Parathyroid adenoma (tissue), 2 donors: ENCODE measurements at regions not wholly inside any gene's neighbourhood (a gene's known extent, or its start where the extent isn't known, plus 50 kb on each side); places are given as distances from the start of the nearest gene placed in this dataset.

ENCODE experiments used
- H2AFZ ChIP-seq: fragments of 300-600 bp; sonication (generic); one replicate; pipeline ENCODE4 v1.7.0; 2017; ENCODE audit warnings: antibody characterized with exemption, mild to moderate bottlenecking
- H3K27ac ChIP-seq: fragments of 300-600 bp; sonication (generic); one replicate; pipeline ENCODE4 v1.7.0; 2017
- H3K27me3 ChIP-seq: fragments of 300-600 bp; sonication (generic); one replicate; pipeline ENCODE4 v1.7.0; 2017; ENCODE audit warnings: low read length; ENCODE audit not compliant: control insufficient read depth, insufficient read depth
- H3K36me3 ChIP-seq: fragments of 300-600 bp; sonication (generic); one replicate; pipeline ENCODE4 v1.7.0; 2017; ENCODE audit warnings: low read length; ENCODE audit not compliant: control insufficient read depth, insufficient read depth
- H3K4me1 ChIP-seq: fragments of 300-600 bp; sonication (generic); one replicate; pipeline ENCODE4 v1.7.0; 2017; ENCODE audit warnings: control low read depth
- H3K4me2 ChIP-seq: fragments of 300-600 bp; sonication (generic); one replicate; pipeline ENCODE4 v1.7.0; 2017; ENCODE audit warnings: low read length
- H3K4me3 ChIP-seq: fragments of 300-600 bp; sonication (generic); one replicate; pipeline ENCODE4 v1.7.0; 2017; ENCODE audit warnings: low read depth, low read length
- H3K79me2 ChIP-seq: fragments of 300-600 bp; sonication (generic); one replicate; pipeline ENCODE4 v1.7.0; 2017; ENCODE audit warnings: control low read depth
- H3K9ac ChIP-seq: fragments of 300-600 bp; sonication (generic); one replicate; pipeline ENCODE4 v1.7.0; 2017; ENCODE audit warnings: mild to moderate bottlenecking
- H3K9me3 ChIP-seq: fragments of 300-600 bp; sonication (generic); one replicate; pipeline ENCODE4 v1.7.0; 2017; ENCODE audit warnings: low read length; ENCODE audit not compliant: control insufficient read depth
- TF ChIP-seq, protein P1 (sequence below): fragments of 300-600 bp; sonication (generic); IDR thresholded peaks from one replicate; pipeline ENCODE4 v1.7.0; 2017; ENCODE audit warnings: antibody characterized with exemption, mild to moderate bottlenecking
- donor health status: primary hyperparathyroidism.

DNA sequence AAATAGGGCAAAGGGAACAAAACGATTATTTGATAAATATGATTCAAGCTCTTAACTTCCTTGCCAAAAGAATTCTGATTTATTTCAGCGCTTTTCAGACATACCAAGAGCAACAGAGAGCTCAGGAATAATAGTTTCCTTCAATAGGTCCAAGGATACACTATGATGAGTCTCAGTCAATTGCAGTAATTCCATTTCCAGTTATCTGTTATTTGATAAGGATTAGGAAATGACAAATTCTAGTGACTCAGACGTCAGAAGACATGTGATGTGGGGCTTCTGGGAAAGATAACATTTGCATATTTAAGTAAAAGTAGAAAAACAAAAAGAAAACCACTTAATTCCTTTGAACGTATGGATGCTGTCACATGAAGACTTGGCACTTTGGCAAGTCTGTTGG, 1250.8 kb upstream of the CDH18 start:
- Histone ChIP-seq H3K79me2 (no peaks in the 10 kb centered on the region), H3K4me1 (no peaks in the 10 kb centered on the region), H3K4me2 (no peak overlapping the region), H3K9ac (no peak overlapping the region), H3K27me3 (no peaks in the 10 kb centered on the region), H3K9me3 (no peaks in the 10 kb centered on the region), H2AFZ (no peak overlapping the region), H3K4me3 (no peak overlapping the region), H3K36me3 (no peaks in the 10 kb centered on the region), H3K27ac (no peak overlapping the region)
- TF ChIP-seq, protein P1, sequence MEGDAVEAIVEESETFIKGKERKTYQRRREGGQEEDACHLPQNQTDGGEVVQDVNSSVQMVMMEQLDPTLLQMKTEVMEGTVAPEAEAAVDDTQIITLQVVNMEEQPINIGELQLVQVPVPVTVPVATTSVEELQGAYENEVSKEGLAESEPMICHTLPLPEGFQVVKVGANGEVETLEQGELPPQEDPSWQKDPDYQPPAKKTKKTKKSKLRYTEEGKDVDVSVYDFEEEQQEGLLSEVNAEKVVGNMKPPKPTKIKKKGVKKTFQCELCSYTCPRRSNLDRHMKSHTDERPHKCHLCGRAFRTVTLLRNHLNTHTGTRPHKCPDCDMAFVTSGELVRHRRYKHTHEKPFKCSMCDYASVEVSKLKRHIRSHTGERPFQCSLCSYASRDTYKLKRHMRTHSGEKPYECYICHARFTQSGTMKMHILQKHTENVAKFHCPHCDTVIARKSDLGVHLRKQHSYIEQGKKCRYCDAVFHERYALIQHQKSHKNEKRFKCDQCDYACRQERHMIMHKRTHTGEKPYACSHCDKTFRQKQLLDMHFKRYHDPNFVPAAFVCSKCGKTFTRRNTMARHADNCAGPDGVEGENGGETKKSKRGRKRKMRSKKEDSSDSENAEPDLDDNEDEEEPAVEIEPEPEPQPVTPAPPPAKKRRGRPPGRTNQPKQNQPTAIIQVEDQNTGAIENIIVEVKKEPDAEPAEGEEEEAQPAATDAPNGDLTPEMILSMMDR = no peak

DNA sequence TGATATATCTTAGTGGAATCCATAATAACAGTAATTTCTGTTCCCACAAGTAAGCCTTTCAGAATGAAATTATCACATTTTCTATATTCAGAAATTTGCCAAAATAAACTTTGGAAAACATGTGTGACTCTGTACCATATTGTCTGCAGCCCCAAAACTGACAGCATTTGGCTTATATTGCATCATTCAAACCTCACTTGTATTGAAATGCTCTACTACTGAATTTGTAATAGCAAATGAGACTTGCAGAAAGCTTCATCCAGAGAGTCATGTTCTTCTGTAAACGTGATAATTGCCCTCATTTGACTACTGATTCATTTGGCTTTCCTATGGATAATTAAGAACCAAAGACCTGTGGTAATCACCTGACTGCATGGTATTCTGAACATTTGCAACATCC, 1249.5 kb upstream of the CDH18 start:
- no peak overlapping the region for H3K9ac ChIP-seq

DNA sequence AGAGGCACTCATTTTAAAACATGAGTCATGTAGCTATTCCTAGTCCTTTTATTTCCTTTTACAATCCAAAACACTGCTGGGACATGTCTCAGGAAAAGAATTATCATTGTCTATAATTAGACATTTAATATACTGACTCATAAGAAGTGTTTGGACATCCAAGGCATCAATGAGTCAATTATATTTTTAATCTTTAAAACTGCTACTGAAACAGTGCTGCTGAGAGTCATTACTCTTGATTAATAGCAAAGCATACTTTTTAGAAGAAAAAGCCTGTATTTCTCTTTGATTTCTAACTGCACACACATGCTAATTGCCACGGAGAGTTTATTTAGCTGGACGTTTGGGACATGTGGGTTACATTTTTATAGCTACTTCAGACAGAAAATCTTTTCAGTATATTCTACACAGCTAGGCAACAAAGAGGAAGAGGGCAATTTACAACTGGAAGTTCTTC, 1249.0 kb upstream of the CDH18 start:
- H3K9me3 ChIP-seq = peaks cover 5% of the 10 kb centered on the region
- TF ChIP-seq, protein P1 = no peak
- H3K27ac ChIP-seq = no peak overlapping the region
- H3K27me3 ChIP-seq = no peaks in the 10 kb centered on the region
- H3K9ac ChIP-seq = no peak overlapping the region
- H3K4me3 ChIP-seq = no peak overlapping the region
- no peaks in the 10 kb centered on the region for H3K36me3 ChIP-seq
- H3K4me2 ChIP-seq = no peak overlapping the region
- no peak overlapping the region for H2AFZ ChIP-seq
- no peaks in the 10 kb centered on the region for H3K4me1 ChIP-seq
- no peaks in the 10 kb centered on the region for H3K79me2 ChIP-seq

More for the DNA sequence above, 1249.5 kb upstream of the CDH18 start:
- H3K4me3 ChIP-seq = no peak overlapping the region
- no peaks in the 10 kb centered on the region for H3K79me2 ChIP-seq
- no peaks in the 10 kb centered on the region for H3K27me3 ChIP-seq
- H3K4me2 ChIP-seq = no peak overlapping the region
- H3K4me1 ChIP-seq = no peaks in the 10 kb centered on the region
- peaks cover 2% of the 10 kb centered on the region for H3K9me3 ChIP-seq
- H3K36me3 ChIP-seq = no peaks in the 10 kb centered on the region
- H2AFZ ChIP-seq = no peak overlapping the region
- TF ChIP-seq, protein P1 = no peak
- no peak overlapping the region for H3K27ac ChIP-seq

DNA sequence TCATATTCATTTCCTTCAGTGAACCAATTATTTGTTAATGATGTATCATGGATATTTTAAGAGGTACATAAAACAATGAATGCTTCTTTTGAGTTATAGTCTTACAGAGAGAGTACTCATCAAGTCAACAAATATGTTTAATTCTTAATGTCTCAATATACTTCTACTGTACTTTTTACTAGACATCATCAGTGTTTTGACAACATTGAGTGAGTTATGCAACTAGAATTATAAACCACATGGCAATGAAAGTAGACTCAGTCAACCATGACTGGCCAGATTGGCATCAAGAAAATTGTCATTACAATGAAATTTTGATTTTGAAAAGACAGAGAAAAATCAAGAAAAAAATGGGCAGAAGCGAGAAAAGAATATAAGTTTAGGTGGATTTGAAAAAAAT, 1248.1 kb upstream of the CDH18 start:
- Histone ChIP-seq H3K9me3 (peaks cover 5% of the 10 kb centered on the region), H3K36me3 (no peaks in the 10 kb centered on the region), H3K4me3 (no peak overlapping the region), H3K79me2 (no peaks in the 10 kb centered on the region), H3K4me1 (no peaks in the 10 kb centered on the region), H3K4me2 (no peak overlapping the region), H3K9ac (no peak overlapping the region), H2AFZ (no peak overlapping the region), H3K27ac (no peak overlapping the region), H3K27me3 (no peaks in the 10 kb centered on the region)
- TF ChIP-seq, protein P1 = no peak

DNA sequence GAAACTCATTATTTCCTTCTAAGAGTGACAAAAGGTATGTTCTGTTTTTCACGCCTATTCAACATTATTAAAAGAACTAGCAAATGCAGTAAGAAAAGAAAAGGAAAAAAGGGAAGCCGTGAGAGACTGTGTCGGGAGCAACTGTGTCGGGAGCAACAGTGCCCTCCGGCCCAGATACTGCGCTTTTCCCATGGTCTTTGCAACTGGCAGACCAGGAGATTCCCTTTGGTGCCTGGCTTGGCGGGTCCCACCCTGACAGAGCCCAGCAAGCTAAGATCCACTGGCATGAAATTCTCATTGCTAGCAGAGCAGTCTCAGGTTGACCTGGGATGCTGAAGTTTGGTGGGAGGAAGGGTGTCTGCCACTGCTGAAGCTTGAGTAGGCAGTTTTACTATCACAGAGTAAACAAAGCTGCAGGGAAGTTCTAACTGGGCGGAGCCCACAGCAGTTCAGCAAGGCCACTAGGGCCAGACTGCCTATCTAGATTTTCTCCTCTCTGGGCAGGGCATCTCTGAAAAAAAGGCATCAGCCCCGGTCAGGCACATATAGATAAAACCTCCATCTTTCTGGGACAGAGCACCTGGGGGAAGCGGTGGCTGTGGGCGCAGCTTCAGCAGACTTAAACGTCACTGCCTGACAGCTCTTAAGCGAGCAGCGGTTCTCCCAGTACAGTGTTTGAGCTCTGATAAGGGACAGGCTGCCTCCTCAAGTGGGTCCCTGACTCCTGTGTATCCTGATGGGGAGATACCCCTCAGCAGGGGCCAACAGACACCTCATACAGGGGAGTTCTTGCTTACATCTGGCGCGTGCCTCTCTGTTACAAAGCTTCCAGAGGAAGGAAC, 1237.4 kb upstream of the CDH18 start:
- Histone ChIP-seq H3K9me3 (no peaks in the 10 kb centered on the region), H3K4me3 (no peak overlapping the region), H3K27ac (no peak overlapping the region), H3K36me3 (no peaks in the 10 kb centered on the region), H3K79me2 (no peaks in the 10 kb centered on the region), H3K27me3 (no peaks in the 10 kb centered on the region), H3K4me2 (no peak overlapping the region), H2AFZ (no peak overlapping the region), H3K4me1 (no peaks in the 10 kb centered on the region), H3K9ac (no peak overlapping the region)
- TF ChIP-seq, protein P1 = no peak
